NCI-H345 treated with DMSO at 0.1 percent for 48 hours (cell line): ENCODE measurements at regions not wholly inside any gene's neighbourhood (a gene's known extent, or its start where the extent isn't known, plus 50 kb on each side); places are given as distances from the start of the nearest gene placed in this dataset.

Source experiments
- DNase-seq: peaks from one replicate; lab custom pipeline; 2025; ENCODE audit not compliant: unreplicated experiment; lab: John Stamatoyannopoulos, UW

DNA sequence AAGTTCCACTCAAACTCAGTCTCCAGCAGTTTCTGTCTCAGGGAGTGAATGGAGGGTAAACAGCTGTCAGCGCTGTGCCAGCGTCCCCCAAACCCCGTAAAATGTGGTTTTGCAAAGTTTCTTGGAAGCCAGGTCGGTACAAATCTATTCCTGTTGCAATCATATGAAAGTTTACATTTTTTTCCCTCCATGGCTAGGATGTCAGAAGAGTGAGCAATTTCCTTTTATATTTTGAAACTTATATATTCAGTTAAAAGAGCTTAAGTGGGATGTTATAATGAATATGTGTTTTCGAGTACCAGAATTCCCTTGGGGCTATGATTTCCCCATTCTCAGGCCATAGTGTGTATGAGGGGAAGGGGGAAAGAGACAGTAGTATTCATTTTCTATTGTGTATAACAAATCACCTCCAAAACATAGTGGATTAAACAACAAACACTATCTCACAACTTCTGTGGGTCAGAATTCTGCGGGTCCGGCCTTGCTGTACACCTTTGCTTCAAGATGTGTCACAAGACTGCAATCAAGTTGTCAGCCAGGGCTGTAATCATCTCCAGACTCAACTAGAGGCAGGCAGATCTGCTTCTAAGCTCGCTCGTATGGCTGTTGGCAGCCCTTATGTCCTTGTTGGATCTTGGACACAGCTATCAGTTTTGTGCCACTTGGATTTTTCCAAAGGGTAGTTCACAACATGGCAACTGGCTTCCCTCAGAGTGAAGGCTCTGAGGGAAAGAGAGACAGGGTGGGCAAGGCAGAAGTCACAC lies 107.4 kb downstream of the SNX18 start:
- no peak for DNase-seq

DNA sequence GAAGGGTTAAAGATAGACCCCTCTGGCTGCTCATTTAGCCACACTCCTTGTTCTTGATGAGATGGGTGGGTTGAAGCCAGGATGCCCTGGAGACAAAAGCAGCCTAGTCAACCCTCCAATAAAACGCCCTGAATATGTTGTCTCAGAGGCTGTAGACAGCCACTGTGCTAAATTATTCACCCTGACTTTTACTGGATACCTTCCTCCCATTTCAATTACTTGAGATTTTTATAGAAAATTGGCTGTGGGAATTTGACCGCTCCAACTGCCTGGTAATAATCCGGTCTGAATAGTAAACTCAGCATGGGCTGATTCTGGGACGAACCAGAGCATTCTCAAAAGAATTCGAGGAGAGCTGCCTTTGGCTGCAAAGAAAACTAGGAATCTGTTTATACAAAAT lies 104.2 kb downstream of the SNX18 start:
- no peak for DNase-seq

- no peak for DNase-seq
Observed at GRCh38 chr5:54621048-54621447, 103.5 kb downstream of the SNX18 start.

GRCh38 chr5:54620141-54620933 lies 102.8 kb downstream of the SNX18 start:
- DNase-seq, result no peak

GRCh38 chr5:54619731-54620130 lies 102.2 kb downstream of the SNX18 start:
- no peak for DNase-seq

DNA sequence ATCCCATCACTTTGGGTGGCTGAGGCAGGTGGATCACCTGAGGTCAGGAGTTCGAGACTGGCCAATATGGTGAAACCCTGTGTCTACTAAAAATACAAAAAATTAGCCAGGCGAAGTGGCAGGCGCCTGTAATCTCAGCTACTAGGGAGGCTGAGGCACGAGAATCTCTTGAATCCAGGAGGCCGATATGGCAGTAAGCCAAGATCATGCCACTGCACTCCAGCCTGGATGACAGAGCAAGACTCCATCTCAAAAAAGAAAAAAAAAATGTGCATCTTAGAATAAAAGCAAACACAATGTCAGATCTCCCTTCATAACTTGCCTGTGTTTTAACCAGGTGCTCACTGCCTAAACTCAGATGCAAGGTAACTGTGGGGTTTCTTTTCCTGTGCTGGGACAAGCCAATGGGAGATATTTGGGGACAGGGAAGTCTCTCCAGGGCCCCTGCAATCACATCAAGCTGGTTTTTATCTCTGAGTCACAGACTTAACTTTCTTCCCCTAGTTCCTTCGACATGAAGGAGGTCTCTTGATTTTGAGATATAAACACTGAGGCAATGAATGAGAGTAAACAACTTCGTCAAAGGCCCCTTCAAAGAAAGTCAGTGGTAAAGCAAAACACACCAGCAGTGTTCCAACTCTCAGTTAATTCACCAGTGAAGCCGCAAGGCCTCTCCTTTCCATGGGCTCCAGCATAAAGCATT lies 99.1 kb downstream of the SNX18 start:
- no peak for DNase-seq

DNA sequence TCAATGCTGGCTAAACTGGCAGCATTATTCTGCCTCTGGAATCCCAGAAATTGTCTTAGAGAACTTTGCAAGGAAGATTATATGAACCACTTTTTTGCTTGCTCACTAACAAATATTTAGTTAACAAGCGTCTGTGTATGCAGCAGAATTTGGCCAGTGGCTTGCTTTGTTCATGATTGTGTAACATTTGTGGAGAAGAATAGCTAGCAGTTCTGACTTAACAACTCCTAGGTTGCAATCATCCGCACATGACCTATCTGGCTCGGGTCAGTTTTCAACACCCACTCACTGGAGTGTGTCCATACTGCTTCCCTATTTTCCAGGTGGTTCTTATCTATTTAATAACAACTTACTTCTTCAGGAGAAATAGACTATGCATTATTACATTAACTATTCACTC lies 98.5 kb downstream of the SNX18 start:
- no peak for DNase-seq

- no peak for DNase-seq
Observed at GRCh38 chr5:54615381-54615780, 97.8 kb downstream of the SNX18 start.

GRCh38 chr5:54612711-54613110 lies 95.2 kb downstream of the SNX18 start:
- no peak for DNase-seq

- DNase-seq, result no peak
Observed at GRCh38 chr5:54611290-54611951, 93.9 kb downstream of the SNX18 start.

DNA sequence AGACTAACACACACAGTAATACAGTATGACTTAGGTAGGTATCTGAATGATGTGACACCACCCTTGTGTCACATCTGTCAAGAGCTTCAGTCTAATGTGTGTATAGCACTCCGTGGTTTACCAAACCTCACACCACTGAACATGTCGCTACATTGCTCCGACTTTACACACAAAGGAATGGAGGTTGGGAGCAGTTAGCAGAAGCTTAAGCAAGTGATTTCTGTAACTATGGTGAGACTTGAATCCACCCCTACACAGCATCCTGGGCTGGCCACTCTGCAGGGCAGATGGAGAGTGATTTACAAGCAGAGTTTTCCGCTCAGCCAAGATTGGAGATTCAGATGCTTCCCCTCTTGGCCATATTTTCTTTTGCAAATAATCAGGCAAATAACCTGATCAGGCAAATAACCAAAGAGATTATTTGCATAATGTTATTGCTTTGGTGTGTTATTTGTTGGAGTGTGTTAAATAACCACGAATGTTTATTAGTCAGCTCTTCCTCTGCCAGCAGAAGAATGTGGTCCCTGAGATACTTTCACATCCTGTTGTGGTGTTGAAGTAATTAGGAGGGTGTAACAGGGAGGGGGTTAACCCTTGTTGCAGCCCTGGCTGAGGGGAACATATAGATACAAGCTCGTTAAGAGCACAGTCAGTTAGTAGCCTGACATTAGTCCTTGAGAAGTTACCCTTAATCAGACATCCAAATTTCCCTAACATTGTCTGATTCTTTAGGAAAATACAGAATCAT lies 92.8 kb downstream of the SNX18 start:
- no peak for DNase-seq

DNA sequence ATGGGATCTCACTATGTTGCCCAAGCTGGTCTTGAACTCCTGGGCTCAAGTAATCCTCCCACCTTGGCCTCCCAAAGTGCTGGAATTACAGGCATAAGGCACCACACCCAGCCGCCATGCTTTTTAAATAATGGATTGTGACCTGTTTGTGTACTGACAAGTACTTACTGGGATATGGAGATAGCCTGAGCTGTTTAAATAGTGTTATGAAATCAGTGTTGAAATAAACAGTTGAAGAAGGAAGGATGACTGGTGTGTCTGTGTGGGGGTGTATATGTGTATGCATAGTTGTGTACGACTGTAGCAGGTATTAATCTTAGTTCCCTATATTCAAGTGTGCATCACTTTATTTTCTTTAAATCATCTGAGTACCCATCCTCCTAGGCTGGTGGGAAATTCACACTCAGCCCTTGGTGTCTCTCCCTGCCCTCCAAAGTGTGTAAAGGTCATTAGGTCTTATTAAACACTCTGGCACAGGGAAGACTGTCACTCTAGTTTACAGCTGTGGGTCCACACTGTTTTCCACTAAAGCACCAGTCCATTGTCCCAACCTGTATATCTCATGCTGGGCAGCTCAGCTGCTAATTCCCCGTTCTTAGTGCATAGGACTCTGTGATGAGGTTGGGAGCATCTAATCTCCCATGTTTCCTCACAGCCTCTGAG lies 91.0 kb downstream of the SNX18 start:
- DNase-seq, result no peak

DNA sequence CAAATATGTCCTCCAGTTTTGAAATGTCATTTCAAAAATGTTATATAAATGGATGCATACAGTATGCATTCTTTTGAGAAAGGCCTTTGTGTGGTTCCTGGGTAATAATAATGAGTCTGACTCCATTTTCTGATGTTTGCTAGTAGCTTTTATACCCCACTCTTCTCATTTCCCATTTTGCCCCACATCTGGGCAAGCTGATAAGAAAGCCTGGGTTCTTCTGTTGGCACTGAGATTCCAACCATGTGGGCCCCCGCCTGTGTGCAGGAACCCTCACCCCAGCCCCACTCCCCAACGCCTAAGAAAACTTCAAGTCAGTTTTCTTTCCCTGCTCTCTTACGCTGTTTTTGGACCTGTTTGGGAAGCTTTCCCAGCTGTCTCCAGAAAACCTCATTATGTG lies 89.4 kb downstream of the SNX18 start:
- DNase-seq, result no peak

- DNase-seq, result no peak
Observed at GRCh38 chr5:54603372-54603771, 85.8 kb downstream of the SNX18 start.

DNA sequence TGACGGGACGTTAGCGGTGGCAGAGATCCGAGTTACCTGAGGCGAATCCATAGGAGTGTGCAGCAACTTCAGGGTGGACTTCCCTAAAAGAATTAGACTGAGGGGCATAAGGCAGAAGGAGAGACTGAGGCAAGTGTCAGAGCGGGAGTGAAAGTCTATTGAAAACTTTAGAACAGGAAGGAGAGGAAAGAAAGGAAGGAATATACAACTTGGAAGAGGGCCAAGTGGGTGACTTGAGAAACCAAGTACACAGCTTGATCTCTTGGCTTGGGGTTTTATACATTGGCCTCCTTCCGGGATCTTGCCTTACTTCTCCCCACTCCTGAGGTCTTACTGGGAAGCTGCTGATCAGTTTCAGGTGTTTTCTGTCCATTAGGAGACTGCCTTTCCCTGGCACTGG lies 84.9 kb downstream of the SNX18 start:
- no peak for DNase-seq

GRCh38 chr5:54601411-54602230 lies 84.1 kb downstream of the SNX18 start:
- no peak for DNase-seq
